ENCODE measurements at regions not wholly inside any gene's neighbourhood (a gene's known extent, or its start where the extent isn't known, plus 50 kb on each side); places are given as distances from the start of the nearest gene placed in this dataset.

DNA sequence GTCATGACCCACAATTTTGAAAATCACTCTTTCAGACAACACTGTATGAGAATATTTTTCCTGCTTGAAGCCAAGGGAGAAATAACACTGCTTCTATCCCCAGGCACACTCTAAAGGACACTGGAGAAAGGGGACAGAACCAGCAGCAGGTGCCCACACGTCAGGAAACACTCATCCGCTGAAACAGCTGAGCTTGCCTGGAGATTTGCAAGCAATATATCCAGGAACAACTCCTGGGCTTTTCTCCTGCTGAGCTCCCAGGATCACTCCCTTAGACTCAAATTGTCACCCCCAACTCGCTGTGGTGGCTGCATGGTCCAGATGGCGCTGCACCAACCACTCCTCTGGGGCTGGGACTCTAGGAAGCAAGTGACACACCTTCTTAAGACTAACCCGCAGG, 186.7 kb downstream of the ARL4C start (continued):
- TF ChIP-seq ZNF462 (CRISPR knock-in tag; IDR thresholded peaks at IDR 0.05) (no peak), STAT1 (IDR thresholded peaks at IDR 0.05; ENCODE audit: unreplicated experiment) (no peak)

GRCh38 chr2:234309431-234309830, 187.4 kb downstream of the ARL4C start:
- TF ChIP-seq STAT1 (IDR thresholded peaks at IDR 0.05; ENCODE audit: unreplicated experiment): no peak
- no peak for TF ChIP-seq ZNF331 (CRISPR knock-in tag; IDR thresholded peaks at IDR 0.05; ENCODE audit: low read depth)
- no peak for TF ChIP-seq CREB1 (CRISPR knock-in tag; IDR thresholded peaks at IDR 0.05; ENCODE audit: low read depth)
- TF ChIP-seq EZH2phosphoT487 (IDR thresholded peaks at IDR 0.05; ENCODE audit: unreplicated experiment): no peak
- no peak for TF ChIP-seq POLR2AphosphoS5 (IDR thresholded peaks at IDR 0.05; ENCODE audit: low read depth)
- no peaks in the 10 kb centered on the region for H3K36me3 ChIP-seq (ENCODE audit: insufficient read depth)
- Mint-ChIP-seq H3K4me1 (peaks cover 18% of the 10 kb centered on the region; the same call in 2 of the 3 replicates), H3K27me3 (ENCODE audit: insufficient read depth, low read depth, poor library complexity) (peaks cover 3% of the 10 kb centered on the region), H3K36me3 (ENCODE audit: low read depth) (no peaks in the 10 kb centered on the region; the same call in 2 of the 3 replicates), H3K4me3 (no peak overlapping the region), H3K27ac (no peak overlapping the region), H3K9me3 (0 out of 3 replicates have a peak, but pooled peaks cover 3% of the 10 kb centered on the region)
- peaks cover 9% of the 10 kb centered on the region; the same call in 1 of the 2 replicates for H3K4me1 ChIP-seq (ENCODE audit: insufficient read depth)
- no peak overlapping the region for H2AFZ ChIP-seq
- H3K4me3 ChIP-seq: no peak overlapping the region
- no peak for DNase-seq (ENCODE audit: low spot score)
- ATAC-seq: no peak
- no peaks in the 10 kb centered on the region for H4K20me1 ChIP-seq (replicated peaks; ENCODE audit: insufficient read depth)
- no peaks in the 10 kb centered on the region for H3K27me3 ChIP-seq (ENCODE audit: insufficient read depth)
- H3K79me2 ChIP-seq (replicated peaks; ENCODE audit: insufficient read depth): no peaks in the 10 kb centered on the region
- H3K27ac ChIP-seq (ENCODE audit: low read depth): no peak overlapping the region
- no peaks in the 10 kb centered on the region for H3F3A ChIP-seq (replicated peaks; ENCODE audit: low read depth)
- H3K9me2 ChIP-seq (ENCODE audit: insufficient read depth): no peaks in the 10 kb centered on the region
- no peak overlapping the region for H3K4me2 ChIP-seq
